ENCODE measurements at regions not wholly inside any gene's neighbourhood (a gene's known extent, or its start where the extent isn't known, plus 50 kb on each side); places are given as distances from the start of the nearest gene placed in this dataset.
A peak's percentile ranks its signal among the peaks of the same experiment; 100 is the strongest.

DNA sequence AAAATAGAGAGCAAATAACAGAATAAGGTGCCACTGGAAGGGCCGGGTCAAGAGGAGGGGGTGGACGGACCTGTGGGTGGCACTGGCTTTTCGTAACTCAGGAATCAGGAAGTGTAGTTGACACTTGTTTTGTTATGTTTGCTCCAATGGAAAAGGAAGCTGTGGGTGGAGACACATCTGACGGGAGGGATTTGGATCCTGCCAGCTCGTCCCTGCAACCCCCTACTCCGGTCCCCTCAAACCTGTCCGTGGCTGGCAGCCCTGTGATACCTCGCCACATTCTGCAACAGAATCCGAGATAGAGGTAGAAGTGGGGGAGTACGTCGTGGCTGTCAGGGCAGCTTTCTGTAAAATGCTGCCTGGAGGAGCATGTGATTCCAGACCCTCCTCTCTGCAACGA, 104.2 kb upstream of the IER5L start:
- H3K4me3 ChIP-seq (ENCODE audit: insufficient read depth, low read depth, low read length) = no peak overlapping the region
- H3K9me1 ChIP-seq (ENCODE audit: insufficient read depth, low read length) = no peaks in the 10 kb centered on the region
- DNase-seq (no peak), ATAC-seq (ENCODE audit: low read depth) (no peak)
- no peak overlapping the region for H2BK5ac ChIP-seq (ENCODE audit: low read depth, low read length, poor library complexity, severe bottlenecking)
- H4K20me1 ChIP-seq (ENCODE audit: insufficient read depth, low read length) = no peaks in the 10 kb centered on the region
- in situ Hi-C loops (cut with MboI; ENCODE audit: low sequenced_read_pairs) = no loop called here
- no peak overlapping the region for H3K14ac ChIP-seq (replicated peaks; ENCODE audit: low read depth, low read length)
- H2AK5ac ChIP-seq (ENCODE audit: low read depth, low read length) = no peak overlapping the region
- no peak overlapping the region for H2BK15ac ChIP-seq (ENCODE audit: low read depth, low read length)
- POLR2A ChIA-PET (ENCODE audit: unreplicated experiment) = no interaction called here
- no peak overlapping the region for H3K4me2 ChIP-seq (ENCODE audit: low read depth, low read length)
- no peaks in the 10 kb centered on the region for H3K9me3 ChIP-seq (ENCODE audit: control insufficient read depth, insufficient read depth, low read length)
- no peak overlapping the region for H2AK9ac ChIP-seq (replicated peaks; ENCODE audit: low read depth, low read length, poor library complexity)
- H3K56ac ChIP-seq (ENCODE audit: extremely low read depth, insufficient read depth, low read length) = no peak overlapping the region
- TF ChIP-seq MAFK (IDR thresholded peaks at IDR 0.05; ENCODE audit: low read depth, low read length) (no peak), RCOR1 (IDR thresholded peaks at IDR 0.05; ENCODE audit: insufficient replicate concordance, low read length) (no peak), RAD21 (IDR thresholded peaks at IDR 0.05; ENCODE audit: low read length) (no peak), CTCF (conservative IDR thresholded peaks at IDR 0.05; ENCODE audit: low read depth, low read length) (no peak), CHD1 (IDR thresholded peaks at IDR 0.05; ENCODE audit: low read depth, low read length) (no peak), MXI1 (IDR thresholded peaks at IDR 0.05; ENCODE audit: borderline replicate concordance, low read depth, low read length) (no peak), ELK1 (IDR thresholded peaks at IDR 0.05; ENCODE audit: borderline replicate concordance, low read depth, low read length) (no peak), NFE2L2 (IDR thresholded peaks at IDR 0.05; ENCODE audit: low read depth, low read length) (no peak), BHLHE40 (IDR thresholded peaks at IDR 0.05; ENCODE audit: low read depth, low read length) (no peak), CEBPB (IDR thresholded peaks at IDR 0.05; ENCODE audit: low read depth, low read length) (no peak), FOS (IDR thresholded peaks at IDR 0.05; ENCODE audit: low read depth, low read length) (no peak), MAZ (IDR thresholded peaks at IDR 0.05; ENCODE audit: borderline replicate concordance, low read depth, low read length) (no peak), RFX5 (IDR thresholded peaks at IDR 0.05; ENCODE audit: low read depth, low read length) (no peak), USF2 (IDR thresholded peaks at IDR 0.05; ENCODE audit: low read depth, low read length) (no peak), SMC3 (IDR thresholded peaks at IDR 0.05; ENCODE audit: low read depth, low read length) (no peak), POLR2A (IDR thresholded peaks at IDR 0.05; ENCODE audit: low read depth, low read length) (no peak)
- H3K4ac ChIP-seq (ENCODE audit: low read depth, low read length) = no peak overlapping the region
- no peak overlapping the region for H2BK20ac ChIP-seq (ENCODE audit: low read depth, low read length)
- intact Hi-C loops (cut with micrococcal nuclease) = no loop called here
- dilution Hi-C loops (cut with HindIII; ENCODE audit: low sequenced_read_pairs, unreplicated experiment) = no loop called here
- H3K36me3 ChIP-seq (ENCODE audit: control insufficient read depth, insufficient read depth, low read length) = no peaks in the 10 kb centered on the region
- peak overlapping the region; percentile 81 for H2AFZ ChIP-seq (replicated peaks; ENCODE audit: low read length, poor library complexity)
- no peak overlapping the region for H3K27ac ChIP-seq (ENCODE audit: insufficient read depth, low read length)
- BruUV-seq (replicated peaks) = no TSS peak
- H4K5ac ChIP-seq (ENCODE audit: low read depth, low read length) = no peak overlapping the region
- H4K91ac ChIP-seq (ENCODE audit: insufficient read depth, low read depth, low read length) = no peak overlapping the region
- no peak overlapping the region for H2BK120ac ChIP-seq (ENCODE audit: low read depth, low read length)
- H3K9ac ChIP-seq (ENCODE audit: low read depth, low read length) = no peak overlapping the region
- H3K18ac ChIP-seq (ENCODE audit: low read depth, low read length) = no peak overlapping the region
- H3K79me1 ChIP-seq (ENCODE audit: low read depth in 1 of 2, low read length in 2 of 2) = no peaks in the 10 kb centered on the region
- H4K8ac ChIP-seq (ENCODE audit: low read depth in 2 of 2, low read length in 2 of 2) = no peak overlapping the region
- no peaks in the 10 kb centered on the region for H3K27me3 ChIP-seq (ENCODE audit: control insufficient read depth, insufficient read depth, low read length)
- H3K23ac ChIP-seq (ENCODE audit: low read depth, low read length) = no peak overlapping the region
- WGBS, 2 experiments (ENCODE audit: extremely low coverage in 2 of 2, insufficient read length in 1 of 2) = 20% methylated on average over 1 of the region's 12 CpGs; no CpG with 5 or more reads in 1 of the 2 experiments
- peaks cover 5% of the 10 kb centered on the region for H3K4me1 ChIP-seq (ENCODE audit: control insufficient read depth, insufficient read depth, low read length)
- CTCF ChIA-PET = no interaction called here
